ENCODE measurements at regions not wholly inside any gene's neighbourhood (a gene's known extent, or its start where the extent isn't known, plus 50 kb on each side); places are given as distances from the start of the nearest gene placed in this dataset.
"Not testable (repeated sequence)": the region's sequence is repeated elsewhere in the genome, so short reads cannot be mapped to it uniquely, and the experiment has no call there.

DNA sequence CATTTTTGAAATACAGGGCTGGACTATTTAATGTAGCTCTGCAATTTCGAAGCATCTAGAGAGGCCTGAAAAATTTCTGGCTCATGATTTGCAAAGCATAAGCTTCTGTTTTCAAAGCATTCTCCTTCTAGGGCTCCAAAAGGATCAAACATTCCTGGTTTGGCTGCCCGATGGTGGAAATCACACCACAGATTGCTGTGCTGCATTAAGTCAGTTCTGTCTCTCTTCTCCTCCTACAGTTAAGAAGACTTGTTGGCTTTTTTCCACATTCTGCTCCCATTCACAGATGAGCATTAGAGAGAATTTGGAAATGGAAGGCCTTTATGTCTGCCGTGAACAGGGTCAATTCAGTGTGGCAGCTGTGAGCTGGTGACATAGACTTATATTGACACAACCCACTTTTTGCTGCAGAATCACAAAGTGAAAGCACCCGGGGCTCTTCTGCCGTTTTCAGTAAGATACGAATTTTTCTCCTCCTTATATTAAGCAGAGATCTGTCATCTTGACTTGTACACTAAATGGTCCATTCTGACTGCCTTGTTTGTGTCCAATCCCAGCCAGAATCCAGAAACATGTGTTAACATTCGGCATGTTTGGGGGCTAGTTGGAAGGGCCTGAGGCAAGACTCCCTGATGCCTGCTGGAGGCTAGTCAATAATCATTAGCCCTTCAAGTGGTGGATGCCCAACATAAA, 330.8 kb upstream of the DEFB112 start:
- Mint-ChIP-seq H3K4me1 (ENCODE audit: low read depth) (no peaks in the 10 kb centered on the region), H3K36me3 (ENCODE audit: low read depth) (no peaks in the 10 kb centered on the region), H3K9me3 (peaks cover 13% of the 10 kb centered on the region), H3K4me3 (ENCODE audit: low read depth) (no peak overlapping the region), H3K27ac (no peak overlapping the region), H3K27me3 (ENCODE audit: low read depth) (no peaks in the 10 kb centered on the region)
- DNase-seq (ENCODE audit: low spot score), result no peak
- intact Hi-C loops (cut with micrococcal nuclease), result no loop called here

DNA sequence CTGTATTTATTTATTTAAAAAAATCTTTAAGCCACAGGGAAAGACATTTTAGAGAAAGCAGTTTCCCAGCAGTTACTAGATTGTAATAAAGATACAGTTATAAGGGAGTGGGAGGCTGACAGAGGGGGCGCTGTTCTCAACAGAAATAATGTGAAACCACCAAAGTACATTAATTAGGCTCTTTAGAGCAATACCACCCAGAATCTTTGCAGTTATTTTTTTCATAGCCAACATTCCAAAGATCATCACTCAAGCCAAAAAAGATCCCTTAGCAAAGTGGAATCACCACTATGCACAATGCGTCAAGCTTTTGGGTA, 331.3 kb upstream of the DEFB112 start:
- Mint-ChIP-seq H3K4me3 (ENCODE audit: low read depth) (no peak overlapping the region), H3K27me3 (ENCODE audit: low read depth) (no peaks in the 10 kb centered on the region), H3K36me3 (ENCODE audit: low read depth) (no peaks in the 10 kb centered on the region), H3K27ac (no peak overlapping the region), H3K9me3 (peaks cover 8% of the 10 kb centered on the region), H3K4me1 (ENCODE audit: low read depth) (no peaks in the 10 kb centered on the region)
- intact Hi-C loops (cut with micrococcal nuclease), result no loop called here
- DNase-seq (ENCODE audit: low spot score), result no peak

- Mint-ChIP-seq H3K27me3 (ENCODE audit: low read depth) (no peaks in the 10 kb centered on the region), H3K9me3 (peaks cover 10% of the 10 kb centered on the region), H3K36me3 (ENCODE audit: low read depth) (no peaks in the 10 kb centered on the region), H3K4me3 (ENCODE audit: low read depth) (no peak overlapping the region), H3K4me1 (ENCODE audit: low read depth) (no peaks in the 10 kb centered on the region), H3K27ac (no peak overlapping the region)
- intact Hi-C loops (cut with micrococcal nuclease), result no loop called here
- no peak for DNase-seq (ENCODE audit: low spot score)
These were observed 322.9 kb upstream of the TFAP2D start for GRCh38 chr6:50390416-50390815.

DNA sequence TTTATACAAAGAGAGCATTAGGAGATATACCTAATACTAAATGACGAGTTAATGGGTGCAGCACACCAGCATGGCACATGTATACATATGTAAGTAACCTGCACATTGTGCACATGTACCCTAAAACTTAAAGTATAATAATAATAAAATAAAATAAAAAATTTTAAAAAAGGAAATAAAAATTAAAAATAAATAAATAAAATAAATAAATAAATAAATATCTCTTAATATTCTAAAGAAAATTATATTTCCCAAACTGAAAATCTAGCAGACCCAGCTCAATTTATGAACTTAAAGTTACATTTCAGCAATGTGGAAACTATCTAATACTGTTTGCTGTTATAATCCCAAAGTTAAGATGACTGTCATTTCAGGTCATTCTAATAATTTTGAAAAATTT, 319.2 kb upstream of the TFAP2D start:
- DNase-seq (ENCODE audit: low spot score); intact Hi-C loops (cut with micrococcal nuclease); H3K4me1 Mint-ChIP-seq (ENCODE audit: low read depth); H3K36me3 Mint-ChIP-seq (ENCODE audit: low read depth); H3K27ac Mint-ChIP-seq; H3K4me3 Mint-ChIP-seq (ENCODE audit: low read depth); H3K27me3 Mint-ChIP-seq (ENCODE audit: low read depth): not testable (repeated sequence)
- H3K9me3 Mint-ChIP-seq, result peaks cover 16% of the 10 kb centered on the region

DNA sequence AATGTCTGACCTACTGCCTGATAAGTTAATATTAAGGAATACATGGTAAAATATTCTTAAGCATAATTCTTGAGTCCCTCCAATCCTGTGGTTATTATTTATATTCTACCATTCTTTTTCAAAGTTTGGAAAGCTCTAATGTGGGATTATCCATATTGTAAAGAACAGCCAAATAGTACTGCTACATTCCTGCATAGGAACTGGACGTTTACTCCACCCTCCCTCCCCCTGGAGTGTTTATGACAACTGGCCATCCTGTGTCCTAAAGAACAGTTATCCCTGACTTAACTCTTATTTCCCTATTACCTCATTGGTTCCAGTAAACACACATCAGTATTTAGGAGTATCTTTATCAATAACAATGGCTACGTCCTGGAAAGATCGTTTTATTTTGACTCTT, 308.7 kb upstream of the TFAP2D start:
- H3K4me3 Mint-ChIP-seq (ENCODE audit: low read depth), result no peak overlapping the region
- intact Hi-C loops (cut with micrococcal nuclease), result no loop called here
- H3K27ac Mint-ChIP-seq, result no peak overlapping the region
- peaks cover 13% of the 10 kb centered on the region for H3K9me3 Mint-ChIP-seq
- no peak for DNase-seq (ENCODE audit: low spot score)
- no peaks in the 10 kb centered on the region for H3K36me3 Mint-ChIP-seq (ENCODE audit: low read depth)
- no peaks in the 10 kb centered on the region for H3K27me3 Mint-ChIP-seq (ENCODE audit: low read depth)
- no peaks in the 10 kb centered on the region for H3K4me1 Mint-ChIP-seq (ENCODE audit: low read depth)

DNA sequence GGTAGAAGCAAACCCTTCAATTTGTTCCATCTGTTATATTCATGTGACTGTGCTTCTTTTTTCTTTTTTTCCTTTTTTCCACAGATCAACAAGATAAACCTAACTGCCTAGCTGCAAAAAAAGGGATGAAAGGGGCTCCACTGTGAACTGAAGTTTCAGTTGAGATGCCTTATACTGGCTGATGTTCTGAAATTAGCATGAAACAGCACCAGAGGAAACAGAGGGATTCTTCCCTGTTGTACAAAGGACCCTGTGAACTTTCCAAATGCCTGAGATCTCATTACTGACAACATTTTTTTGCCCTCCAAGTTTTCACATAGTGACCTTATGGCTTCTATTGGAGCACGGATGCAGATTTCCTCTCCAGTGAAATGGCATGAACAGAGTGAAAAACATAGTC, 302.7 kb upstream of the TFAP2D start:
- Mint-ChIP-seq H3K36me3 (ENCODE audit: low read depth) (no peaks in the 10 kb centered on the region), H3K4me1 (ENCODE audit: low read depth) (no peaks in the 10 kb centered on the region), H3K27ac (no peak overlapping the region), H3K4me3 (ENCODE audit: low read depth) (no peak overlapping the region), H3K9me3 (peaks cover 20% of the 10 kb centered on the region), H3K27me3 (ENCODE audit: low read depth) (no peaks in the 10 kb centered on the region)
- no peak for DNase-seq (ENCODE audit: low spot score)
- intact Hi-C loops (cut with micrococcal nuclease), result no loop called here

DNA sequence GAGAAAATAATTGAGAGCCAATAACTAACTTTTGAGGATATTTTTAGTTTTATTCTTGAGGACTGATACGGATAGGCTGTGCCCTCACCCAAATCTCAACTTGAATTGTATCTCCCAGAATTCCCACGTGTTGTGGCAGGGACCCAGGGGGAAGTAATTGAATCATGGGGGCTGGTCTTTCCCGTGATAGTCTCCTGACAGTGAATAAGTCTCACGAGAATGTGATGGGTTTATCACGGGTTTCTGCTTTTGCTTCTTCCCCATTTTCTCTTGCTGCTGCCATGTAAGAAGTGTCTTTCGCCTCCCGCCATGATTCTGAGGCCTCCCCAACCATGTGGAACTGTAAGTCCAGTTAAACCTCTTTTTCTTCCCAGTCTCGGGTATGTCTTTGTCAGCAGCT, 292.3 kb upstream of the TFAP2D start:
- peaks cover 24% of the 10 kb centered on the region for H3K9me3 Mint-ChIP-seq
- intact Hi-C loops (cut with micrococcal nuclease); DNase-seq (ENCODE audit: low spot score); H3K4me3 Mint-ChIP-seq (ENCODE audit: low read depth); H3K27ac Mint-ChIP-seq; H3K36me3 Mint-ChIP-seq (ENCODE audit: low read depth); H3K4me1 Mint-ChIP-seq (ENCODE audit: low read depth); H3K27me3 Mint-ChIP-seq (ENCODE audit: low read depth): not testable (repeated sequence)

DNA sequence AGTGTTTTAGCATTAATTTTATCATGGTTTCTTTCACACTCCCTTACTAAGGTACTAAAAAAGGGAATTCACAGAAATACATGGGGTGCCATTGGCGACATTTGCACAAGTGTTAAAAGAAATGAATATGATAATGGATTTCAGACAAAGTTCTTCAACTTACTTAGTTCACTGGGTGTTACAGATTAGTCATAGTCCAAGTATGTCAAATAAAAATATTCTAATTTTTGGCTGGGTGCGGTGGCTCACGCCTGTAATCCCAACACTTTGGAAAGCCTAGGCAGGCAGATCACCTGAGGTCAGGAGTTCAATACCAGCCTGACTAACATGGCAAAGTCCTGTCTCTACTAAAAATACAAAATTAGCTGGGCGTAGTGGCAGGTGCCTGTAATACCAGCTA, 286.1 kb upstream of the TFAP2D start:
- no peak overlapping the region for H3K27ac Mint-ChIP-seq
- no peaks in the 10 kb centered on the region for H3K36me3 Mint-ChIP-seq (ENCODE audit: low read depth)
- intact Hi-C loops (cut with micrococcal nuclease), result no loop called here
- no peak overlapping the region for H3K4me3 Mint-ChIP-seq (ENCODE audit: low read depth)
- H3K4me1 Mint-ChIP-seq (ENCODE audit: low read depth), result no peaks in the 10 kb centered on the region
- no peak for DNase-seq (ENCODE audit: low spot score)
- H3K27me3 Mint-ChIP-seq (ENCODE audit: low read depth), result no peaks in the 10 kb centered on the region
- H3K9me3 Mint-ChIP-seq, result peaks cover 4% of the 10 kb centered on the region

DNA sequence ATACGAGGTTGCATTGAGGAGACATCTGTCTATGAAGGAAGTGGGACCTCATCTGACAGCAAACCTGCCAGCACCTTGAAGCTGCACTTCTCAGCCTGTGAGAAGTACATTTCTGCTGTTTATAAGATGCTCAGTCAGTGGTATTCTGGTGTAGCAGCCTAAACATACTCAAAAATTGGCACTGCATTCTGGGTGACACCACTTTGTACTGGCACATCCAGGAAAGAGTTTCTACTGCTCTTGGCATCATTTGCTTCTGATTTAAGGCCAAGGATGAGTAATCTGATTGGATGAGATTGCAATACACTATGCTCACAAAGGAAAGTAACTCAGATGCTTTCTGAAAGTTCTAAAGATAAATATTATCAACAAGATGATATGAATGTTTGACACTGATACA, 275.4 kb upstream of the TFAP2D start:
- DNase-seq (ENCODE audit: low spot score), result no peak
- H3K27ac Mint-ChIP-seq, result no peak overlapping the region
- no peaks in the 10 kb centered on the region for H3K4me1 Mint-ChIP-seq (ENCODE audit: low read depth)
- no peaks in the 10 kb centered on the region for H3K27me3 Mint-ChIP-seq (ENCODE audit: low read depth)
- H3K4me3 Mint-ChIP-seq (ENCODE audit: low read depth), result no peak overlapping the region
- H3K36me3 Mint-ChIP-seq (ENCODE audit: low read depth), result no peaks in the 10 kb centered on the region
- intact Hi-C loops (cut with micrococcal nuclease), result no loop called here
- peaks cover 9% of the 10 kb centered on the region for H3K9me3 Mint-ChIP-seq

DNA sequence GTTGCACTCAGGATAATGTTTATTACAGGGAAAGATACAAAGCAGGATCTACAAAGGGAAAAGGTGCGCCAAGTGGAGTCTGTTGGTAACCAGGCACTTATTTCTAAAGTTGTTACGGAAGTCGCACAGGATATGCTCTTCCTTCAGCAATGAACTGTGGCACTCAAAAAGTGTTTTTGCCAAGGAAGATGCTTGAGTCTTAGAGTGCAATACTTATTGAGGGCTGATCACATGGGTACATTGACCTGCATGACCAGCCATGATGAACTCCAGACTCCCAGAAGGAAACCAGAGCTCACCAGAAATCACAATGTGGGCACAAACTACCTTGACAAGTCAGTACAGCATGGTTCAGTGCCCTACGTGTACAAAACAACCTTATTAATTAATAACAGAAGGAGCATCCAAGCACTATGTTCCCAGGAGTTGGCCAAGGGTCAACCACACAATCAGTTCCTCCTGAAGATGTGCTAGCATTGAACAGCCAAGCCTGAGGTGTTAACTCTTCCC, 270.7 kb upstream of the TFAP2D start:
- Mint-ChIP-seq H3K36me3 (ENCODE audit: low read depth) (no peaks in the 10 kb centered on the region), H3K27me3 (ENCODE audit: low read depth) (no peaks in the 10 kb centered on the region), H3K27ac (no peak overlapping the region), H3K4me1 (ENCODE audit: low read depth) (no peaks in the 10 kb centered on the region), H3K4me3 (ENCODE audit: low read depth) (no peak overlapping the region), H3K9me3 (peaks cover 4% of the 10 kb centered on the region)
- no peak for DNase-seq (ENCODE audit: low spot score)
- intact Hi-C loops (cut with micrococcal nuclease), result no loop called here

- no peaks in the 10 kb centered on the region for H3K36me3 Mint-ChIP-seq (ENCODE audit: low read depth)
These were observed 270.2 kb upstream of the TFAP2D start for GRCh38 chr6:50443144-50443543.

GRCh38 chr6:50449128-50449527, 264.2 kb upstream of the TFAP2D start:
- no peaks in the 10 kb centered on the region for H3K27me3 Mint-ChIP-seq (ENCODE audit: low read depth)
- H3K36me3 Mint-ChIP-seq (ENCODE audit: low read depth), result no peaks in the 10 kb centered on the region
- no peak for DNase-seq (ENCODE audit: low spot score)
- no peaks in the 10 kb centered on the region for H3K4me1 Mint-ChIP-seq (ENCODE audit: low read depth)
- H3K4me3 Mint-ChIP-seq (ENCODE audit: low read depth), result no peak overlapping the region
- intact Hi-C loops (cut with micrococcal nuclease), result no loop called here
- no peak overlapping the region for H3K27ac Mint-ChIP-seq
- H3K9me3 Mint-ChIP-seq, result peaks cover 9% of the 10 kb centered on the region

More at GRCh38 chr6:50443144-50443543, 270.2 kb upstream of the TFAP2D start:
- no peak overlapping the region for H3K4me3 Mint-ChIP-seq (ENCODE audit: low read depth)
- intact Hi-C loops (cut with micrococcal nuclease), result no loop called here
- H3K27me3 Mint-ChIP-seq (ENCODE audit: low read depth), result no peaks in the 10 kb centered on the region
- peaks cover 4% of the 10 kb centered on the region for H3K9me3 Mint-ChIP-seq
- DNase-seq (ENCODE audit: low spot score), result no peak
- H3K4me1 Mint-ChIP-seq (ENCODE audit: low read depth), result no peaks in the 10 kb centered on the region
- H3K27ac Mint-ChIP-seq, result no peak overlapping the region

DNA sequence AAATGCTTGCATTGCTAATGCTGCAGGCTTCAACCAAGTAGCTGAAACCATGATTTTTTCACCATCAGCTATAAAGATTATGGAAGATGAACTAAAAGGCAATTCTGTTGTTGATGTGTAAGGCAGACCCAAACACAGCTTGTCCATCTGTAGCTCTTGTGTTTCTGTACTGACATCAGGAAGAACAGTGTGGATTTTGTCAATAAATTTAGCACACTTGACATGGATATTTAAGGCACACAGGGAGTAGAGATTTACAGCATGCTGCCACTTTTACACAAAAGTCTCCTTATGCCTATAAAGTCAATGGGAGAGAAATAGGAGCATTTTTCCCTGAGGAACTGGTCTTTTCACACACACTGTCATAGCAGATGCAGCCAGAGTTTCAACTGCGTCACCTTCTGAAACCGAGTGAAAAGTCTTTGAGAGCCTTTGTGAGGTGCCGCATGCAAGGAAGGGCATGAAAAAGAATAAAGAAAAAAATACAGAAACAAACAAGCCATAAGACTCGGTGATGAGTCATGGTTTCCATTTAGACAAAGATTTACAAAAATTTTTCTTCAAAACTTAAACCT, 261.4 kb upstream of the TFAP2D start:
- Mint-ChIP-seq H3K4me1 (ENCODE audit: low read depth) (no peaks in the 10 kb centered on the region), H3K36me3 (ENCODE audit: low read depth) (no peaks in the 10 kb centered on the region), H3K9me3 (peaks cover 9% of the 10 kb centered on the region), H3K27me3 (ENCODE audit: low read depth) (no peaks in the 10 kb centered on the region), H3K4me3 (ENCODE audit: low read depth) (no peak overlapping the region), H3K27ac (no peak overlapping the region)
- intact Hi-C loops (cut with micrococcal nuclease), result no loop called here
- no peak for DNase-seq (ENCODE audit: low spot score)

DNA sequence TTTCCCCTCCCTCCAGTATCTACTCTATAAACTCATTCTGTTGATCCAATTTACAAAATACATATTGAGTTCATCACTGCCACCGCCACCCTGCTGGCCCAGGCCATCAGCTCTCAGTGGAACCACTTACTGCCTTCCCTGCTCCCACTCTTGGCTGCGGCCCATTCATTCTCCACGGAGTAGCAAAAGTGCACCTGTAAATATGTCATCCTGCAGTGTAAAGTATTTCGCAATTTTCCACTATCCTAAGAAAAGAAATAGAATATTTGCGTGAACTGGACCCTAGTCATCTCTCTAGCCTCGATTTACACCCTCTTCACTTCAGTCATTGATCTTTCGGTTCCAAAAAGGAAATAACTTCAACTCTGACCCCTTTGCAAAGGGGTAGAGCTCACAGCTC, 258.3 kb upstream of the TFAP2D start:
- H3K9me3 Mint-ChIP-seq, result peaks cover 9% of the 10 kb centered on the region
- no peak for DNase-seq (ENCODE audit: low spot score)
- H3K4me1 Mint-ChIP-seq (ENCODE audit: low read depth), result no peaks in the 10 kb centered on the region
- intact Hi-C loops (cut with micrococcal nuclease), result no loop called here
- H3K27me3 Mint-ChIP-seq (ENCODE audit: low read depth), result no peaks in the 10 kb centered on the region
- H3K36me3 Mint-ChIP-seq (ENCODE audit: low read depth), result no peaks in the 10 kb centered on the region
- H3K27ac Mint-ChIP-seq, result no peak overlapping the region
- no peak overlapping the region for H3K4me3 Mint-ChIP-seq (ENCODE audit: low read depth)
